GM20000 (cell line): ENCODE measurements at regions not wholly inside any gene's neighbourhood (a gene's known extent, or its start where the extent isn't known, plus 50 kb on each side); places are given as distances from the start of the nearest gene placed in this dataset.
"Not testable (repeated sequence)": the region's sequence is repeated elsewhere in the genome, so short reads cannot be mapped to it uniquely, and the experiment has no call there.

Experiments used
- DNase-seq: peaks from one replicate; pipeline ENCODE4 v3.0.0; 2012; ENCODE audit warnings: low spot score
- TF ChIP-seq, protein P1 (sequence below): IDR thresholded peaks from 2 replicates; pipeline ENCODE4 v1.5.1; 2012; ENCODE audit warnings: mild to moderate bottlenecking, control low read depth; ENCODE audit errors: extremely low read depth, missing control alignments

DNA sequence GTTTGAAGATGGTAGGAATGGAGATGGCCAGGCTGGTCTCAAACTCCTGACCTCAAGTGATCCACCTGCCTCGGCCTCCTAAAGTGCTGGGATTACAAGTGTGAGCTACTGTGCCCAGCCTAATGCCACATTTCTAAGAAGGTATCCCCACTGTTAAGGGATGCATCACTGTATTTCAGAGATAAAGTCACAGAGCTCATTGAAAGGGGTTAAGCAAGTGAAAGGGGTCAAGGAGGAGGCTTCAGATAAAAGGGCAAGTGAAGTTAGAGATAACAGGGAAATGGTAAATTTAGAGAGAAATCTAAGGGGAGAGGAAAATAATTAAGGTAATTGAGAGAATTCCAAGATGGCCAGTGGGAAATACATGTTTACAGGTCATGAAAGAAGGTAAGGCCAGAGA is 93.0 kb upstream of the SP4 start:
- TF ChIP-seq, protein P1, sequence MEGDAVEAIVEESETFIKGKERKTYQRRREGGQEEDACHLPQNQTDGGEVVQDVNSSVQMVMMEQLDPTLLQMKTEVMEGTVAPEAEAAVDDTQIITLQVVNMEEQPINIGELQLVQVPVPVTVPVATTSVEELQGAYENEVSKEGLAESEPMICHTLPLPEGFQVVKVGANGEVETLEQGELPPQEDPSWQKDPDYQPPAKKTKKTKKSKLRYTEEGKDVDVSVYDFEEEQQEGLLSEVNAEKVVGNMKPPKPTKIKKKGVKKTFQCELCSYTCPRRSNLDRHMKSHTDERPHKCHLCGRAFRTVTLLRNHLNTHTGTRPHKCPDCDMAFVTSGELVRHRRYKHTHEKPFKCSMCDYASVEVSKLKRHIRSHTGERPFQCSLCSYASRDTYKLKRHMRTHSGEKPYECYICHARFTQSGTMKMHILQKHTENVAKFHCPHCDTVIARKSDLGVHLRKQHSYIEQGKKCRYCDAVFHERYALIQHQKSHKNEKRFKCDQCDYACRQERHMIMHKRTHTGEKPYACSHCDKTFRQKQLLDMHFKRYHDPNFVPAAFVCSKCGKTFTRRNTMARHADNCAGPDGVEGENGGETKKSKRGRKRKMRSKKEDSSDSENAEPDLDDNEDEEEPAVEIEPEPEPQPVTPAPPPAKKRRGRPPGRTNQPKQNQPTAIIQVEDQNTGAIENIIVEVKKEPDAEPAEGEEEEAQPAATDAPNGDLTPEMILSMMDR, result no peak
- DNase-seq, result no peak

DNA sequence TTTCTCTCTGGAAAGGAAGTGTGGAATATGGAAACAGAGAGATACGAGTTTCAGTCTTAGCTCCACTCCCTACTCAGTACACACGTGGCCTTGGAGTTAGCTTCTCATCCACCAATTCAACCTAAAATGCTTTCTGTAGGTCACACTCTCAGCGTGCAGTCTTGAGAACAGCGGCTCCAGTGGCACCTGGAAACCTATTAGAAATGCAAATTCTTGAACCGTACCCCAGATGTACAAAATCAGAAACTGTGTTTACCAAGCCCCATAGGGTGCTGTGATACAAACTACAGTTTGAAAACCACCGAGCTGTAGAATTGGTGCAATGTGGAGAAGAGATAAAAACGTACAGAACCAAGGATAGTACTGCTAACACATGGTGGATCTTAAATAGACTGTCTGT is 91.1 kb upstream of the SP4 start:
- DNase-seq, result no peak
- TF ChIP-seq, protein P1, result no peak

DNA sequence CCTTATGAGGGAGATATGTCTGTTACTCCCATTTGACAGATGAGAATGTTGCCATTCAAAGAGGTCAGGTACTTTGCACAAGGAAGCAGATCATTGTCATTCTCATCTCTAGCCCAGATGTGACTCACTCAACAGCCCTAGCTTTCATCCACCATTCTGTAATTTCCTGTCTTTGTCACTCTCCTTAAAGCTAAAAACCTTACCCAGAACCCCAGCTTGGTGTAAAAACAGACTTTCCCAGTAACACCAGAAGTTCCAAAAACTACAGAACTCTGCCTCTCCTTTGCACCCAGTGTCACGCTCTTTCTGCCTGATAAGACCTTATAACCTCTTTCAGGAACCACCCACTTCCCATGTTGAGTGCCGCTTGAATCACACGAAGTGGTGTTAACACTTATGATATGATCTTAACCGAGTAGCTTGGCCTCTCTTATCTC is 89.1 kb upstream of the SP4 start:
- TF ChIP-seq, protein P1, result no peak
- DNase-seq, result no peak

DNA sequence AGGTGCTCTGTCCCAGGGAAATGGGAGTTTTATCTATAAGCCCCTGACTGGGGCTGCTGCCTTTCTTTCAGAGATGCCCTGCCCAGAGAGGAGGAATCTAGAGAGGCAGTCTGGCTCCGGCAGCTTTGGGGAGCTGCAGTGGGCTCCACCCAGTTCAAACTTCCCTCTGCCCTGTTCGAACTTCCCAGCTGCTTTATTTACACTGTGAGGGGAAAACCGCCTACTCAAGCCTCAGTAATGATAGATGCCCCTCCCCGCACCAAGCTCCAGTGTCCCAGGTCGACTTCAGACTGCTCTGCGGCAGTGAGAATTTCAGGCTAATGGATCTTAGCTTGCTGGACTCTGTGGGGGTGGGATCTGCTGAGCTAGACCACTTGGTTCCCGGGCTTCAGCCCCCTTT is 83.0 kb upstream of the SP4 start:
- DNase-seq, result not testable (repeated sequence)

DNA sequence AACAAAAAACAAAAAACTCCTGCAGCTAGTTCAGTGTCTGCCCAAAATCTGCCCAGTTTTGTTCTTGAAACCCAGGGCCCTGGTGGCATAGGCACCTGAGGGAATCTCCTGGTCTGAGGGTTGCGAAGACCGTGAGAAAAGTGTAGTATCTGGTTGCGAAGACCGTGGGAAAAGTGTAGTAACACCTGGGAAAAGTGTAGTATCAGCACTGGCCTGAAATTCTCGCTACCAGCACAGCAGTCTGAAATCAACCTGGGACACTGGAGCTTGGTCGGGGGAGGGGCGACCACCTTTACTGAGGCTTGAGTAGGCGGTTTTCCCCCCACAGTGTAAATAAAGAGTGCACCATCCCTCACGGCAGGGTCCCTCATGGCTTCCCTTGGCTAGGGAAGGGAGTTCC is 82.5 kb upstream of the SP4 start:
- TF ChIP-seq, protein P1, result no peak

DNA sequence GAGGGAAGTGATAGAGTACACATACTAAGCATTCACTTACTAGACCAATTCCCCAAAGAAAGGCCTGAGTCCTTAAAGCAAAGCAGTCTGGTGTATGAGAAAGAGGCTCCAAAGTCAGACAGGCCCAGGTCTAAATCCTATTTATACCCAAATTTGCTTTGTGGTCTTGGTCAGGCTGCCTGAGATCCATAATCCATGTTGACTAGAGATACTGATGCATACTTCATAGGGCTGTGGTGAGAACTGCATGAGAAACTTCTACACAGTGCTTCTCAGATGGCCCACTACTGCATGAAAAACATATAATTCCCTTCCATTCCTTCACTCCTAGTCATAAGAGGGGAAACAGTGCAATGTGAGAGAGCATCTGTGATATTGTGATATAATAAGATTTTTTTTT is 81.6 kb upstream of the SP4 start:
- no peak for DNase-seq
- TF ChIP-seq, protein P1, result no peak

More for the DNA sequence above, 82.5 kb upstream of the SP4 start:
- no peak for DNase-seq

DNA sequence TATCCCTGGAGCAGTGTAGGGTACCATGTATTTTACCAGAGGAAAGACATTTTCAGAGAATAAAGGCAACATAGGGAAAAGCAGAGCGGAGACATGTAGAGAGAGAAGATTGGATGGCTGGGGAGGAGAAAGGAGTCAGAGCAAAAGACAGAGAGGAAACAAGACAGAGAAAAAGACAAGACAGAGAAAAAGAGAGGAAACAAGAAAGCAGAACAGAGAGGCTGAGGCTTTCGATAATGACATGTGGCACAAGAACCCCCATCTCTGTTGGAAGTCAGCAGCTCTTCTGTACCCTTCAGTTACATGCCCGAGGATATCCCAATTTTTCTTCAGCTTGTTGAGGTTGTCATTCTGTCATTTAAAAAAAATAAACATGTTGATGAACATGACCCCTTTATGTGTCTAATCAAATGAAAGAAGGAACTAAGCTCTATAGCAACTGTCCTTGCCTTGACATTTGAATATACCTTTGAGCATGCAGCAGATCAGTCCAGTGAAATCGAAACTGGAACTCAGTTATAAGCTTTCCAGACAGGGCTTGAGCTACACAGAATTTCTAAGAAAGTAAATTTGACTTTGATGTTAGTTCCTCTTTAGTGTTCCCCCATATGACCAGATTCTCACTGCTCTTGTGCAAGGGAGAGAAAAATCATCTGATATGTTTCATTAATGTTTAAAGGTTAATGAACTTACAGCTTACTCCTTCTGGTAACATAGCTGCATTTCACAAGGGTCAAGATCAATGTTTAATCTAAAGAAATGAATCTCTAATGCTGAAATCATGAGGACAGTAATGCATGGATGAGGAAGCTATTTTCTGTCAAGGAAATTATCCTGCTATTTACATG is 75.1 kb upstream of the SP4 start:
- DNase-seq, result peak; percentile 68
- TF ChIP-seq, protein P1, result no peak

DNA sequence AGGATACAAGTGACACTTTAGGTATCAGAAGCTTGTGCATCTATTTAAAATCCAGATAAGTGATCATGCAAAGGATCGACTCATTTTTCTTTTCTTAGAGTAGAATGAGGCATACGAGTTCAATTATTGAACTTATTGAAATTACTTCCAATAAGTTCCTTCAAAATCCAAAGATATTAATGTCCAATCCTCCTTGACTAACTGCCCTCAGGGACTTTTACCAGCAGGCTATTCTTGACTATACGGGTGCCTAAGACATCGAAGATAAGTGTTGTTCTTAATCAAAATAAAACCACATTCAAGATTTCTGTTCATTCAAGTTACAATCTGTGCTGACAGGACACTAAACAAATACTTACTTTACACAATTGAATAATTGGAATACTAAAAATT is 74.5 kb upstream of the SP4 start:
- TF ChIP-seq, protein P1, result no peak
- no peak for DNase-seq
